ENCODE measurements at regions not wholly inside any gene's neighbourhood (a gene's known extent, or its start where the extent isn't known, plus 50 kb on each side); places are given as distances from the start of the nearest gene placed in this dataset.

GRCh38 chr1:82486468-82486867, 685.7 kb downstream of the ADGRL2 start:
- ATAC-seq (no peak), DNase-seq (no peak)
- H3K27ac ChIP-seq = no peak overlapping the region
- TF ChIP-seq CTCF (IDR thresholded peaks at IDR 0.05) = no peak
- no peaks in the 10 kb centered on the region for H3K36me3 ChIP-seq
- no peaks in the 10 kb centered on the region for H3K9me3 ChIP-seq
- no peaks in the 10 kb centered on the region for H3K27me3 ChIP-seq
- H3K4me3 ChIP-seq = no peak overlapping the region
- intact Hi-C loops (cut with DNase I) = no loop called here
- H3K4me1 ChIP-seq = no peaks in the 10 kb centered on the region

- Histone ChIP-seq H3K4me1 (no peaks in the 10 kb centered on the region), H3K36me3 (no peaks in the 10 kb centered on the region), H3K27ac (no peak overlapping the region), H3K4me3 (no peak overlapping the region), H3K27me3 (no peaks in the 10 kb centered on the region), H3K9me3 (no peaks in the 10 kb centered on the region)
- DNase-seq = peak in 3 of 4 donors; percentile 33 to 84 (median 74)
- no peak for TF ChIP-seq CTCF (IDR thresholded peaks at IDR 0.05)
- ATAC-seq = peak; percentile 40
- intact Hi-C loops (cut with DNase I) = no loop called here
Observed at GRCh38 chr1:82485591-82486369, 685.0 kb downstream of the ADGRL2 start.

- no peaks in the 10 kb centered on the region for H3K4me1 ChIP-seq
- no peaks in the 10 kb centered on the region for H3K27me3 ChIP-seq
- no peak overlapping the region for H3K27ac ChIP-seq
- DNase-seq (no peak), ATAC-seq (no peak)
- TF ChIP-seq CTCF (IDR thresholded peaks at IDR 0.05) = no peak
- no peaks in the 10 kb centered on the region for H3K9me3 ChIP-seq
- H3K36me3 ChIP-seq = no peaks in the 10 kb centered on the region
- no peak overlapping the region for H3K4me3 ChIP-seq
- intact Hi-C loops (cut with DNase I) = no loop called here
Observed at GRCh38 chr1:82483146-82483545, 682.4 kb downstream of the ADGRL2 start.

- H3K4me3 ChIP-seq = no peak overlapping the region
- no peak for ATAC-seq
Observed at GRCh38 chr1:82478916-82479315, 678.2 kb downstream of the ADGRL2 start.

More at GRCh38 chr1:82478916-82479315, 678.2 kb downstream of the ADGRL2 start:
- Histone ChIP-seq H3K36me3 (no peaks in the 10 kb centered on the region), H3K9me3 (no peaks in the 10 kb centered on the region), H3K4me1 (no peaks in the 10 kb centered on the region), H3K27ac (no peak overlapping the region), H3K27me3 (no peaks in the 10 kb centered on the region)
- no peak for DNase-seq
- intact Hi-C loops (cut with DNase I) = no loop called here
- no peak for TF ChIP-seq CTCF (IDR thresholded peaks at IDR 0.05)

All from left lung (tissue), 4 donors.